ENCODE measurements at regions not wholly inside any gene's neighbourhood (a gene's known extent, or its start where the extent isn't known, plus 50 kb on each side); places are given as distances from the start of the nearest gene placed in this dataset.

DNA sequence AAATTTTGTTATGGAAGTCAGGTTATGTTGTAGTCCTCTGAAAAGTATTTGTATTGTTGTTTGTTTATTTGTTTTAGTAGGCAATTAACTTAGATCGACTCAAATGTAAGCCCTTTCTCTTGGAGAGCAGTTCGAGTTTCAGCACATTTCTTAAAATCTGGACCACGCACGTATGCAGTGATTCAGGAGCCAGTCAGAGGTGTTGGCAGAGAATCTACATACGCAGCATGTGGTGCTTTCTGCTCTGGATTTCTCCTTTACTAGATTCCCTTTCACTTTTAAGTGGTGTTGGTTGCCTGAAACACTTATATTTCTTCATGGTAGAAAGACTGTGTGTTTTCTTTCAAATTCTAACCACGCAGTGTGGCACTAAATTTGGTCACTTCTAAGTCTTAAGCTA, 773.9 kb upstream of the LRATD1 start:
- DNase-seq (ENCODE audit: extremely low read depth in 1 of 4, low spot score in 3 of 4) (no peak), ATAC-seq (no peak), FAIRE-seq (no peak)
- BruUV-seq (replicated peaks) = no TSS peak
- 0% methylated on average over 6 of the region's 6 CpGs for WGBS (ENCODE audit: insufficient coverage, low coverage, missing lambda C conversion rate)
- Histone ChIP-seq H3K9ac (ENCODE audit: insufficient read depth in 1 of 2, low read depth in 2 of 2, low read length in 2 of 2) (no peak overlapping the region), H3K27ac (ENCODE audit: extremely low read depth, low read depth, low read length) (no peak overlapping the region), H3K4me3 (no peak overlapping the region), H3K27me3 (ENCODE audit: control insufficient read depth in 2 of 2, insufficient read depth in 2 of 2, low read length in 2 of 2) (no peaks in the 10 kb centered on the region), H3K79me2 (ENCODE audit: control insufficient read depth, insufficient read depth, low read length) (no peaks in the 10 kb centered on the region), H3K36me3 (ENCODE audit: control insufficient read depth, insufficient read depth, low read length) (no peaks in the 10 kb centered on the region), H3K4me2 (ENCODE audit: insufficient read depth, low read length) (no peak overlapping the region), H3K4me1 (replicated peaks in 1 of 2; ENCODE audit: control insufficient read depth in 2 of 2, insufficient read depth in 2 of 2, low read length in 2 of 2) (no peaks in the 10 kb centered on the region), H2AFZ (ENCODE audit: low read depth, low read length) (no peak overlapping the region), H3K9me3 (replicated peaks; ENCODE audit: control insufficient read depth, insufficient read depth, low read depth, low read length) (no peaks in the 10 kb centered on the region), H4K20me1 (replicated peaks; ENCODE audit: control insufficient read depth, insufficient read depth, low read length) (no peaks in the 10 kb centered on the region), H3K9me1 (ENCODE audit: control insufficient read depth, insufficient read depth, low read length) (no peaks in the 10 kb centered on the region)
- intact Hi-C loops (cut with micrococcal nuclease) (no loop called here), in situ Hi-C loops (cut with MboI) (no loop called here)
- ChIA-PET POLR2A (no interaction called here), CTCF (ENCODE audit: low intra/inter-chr PET ratio) (no interaction called here)
- TF ChIP-seq, protein P1, sequence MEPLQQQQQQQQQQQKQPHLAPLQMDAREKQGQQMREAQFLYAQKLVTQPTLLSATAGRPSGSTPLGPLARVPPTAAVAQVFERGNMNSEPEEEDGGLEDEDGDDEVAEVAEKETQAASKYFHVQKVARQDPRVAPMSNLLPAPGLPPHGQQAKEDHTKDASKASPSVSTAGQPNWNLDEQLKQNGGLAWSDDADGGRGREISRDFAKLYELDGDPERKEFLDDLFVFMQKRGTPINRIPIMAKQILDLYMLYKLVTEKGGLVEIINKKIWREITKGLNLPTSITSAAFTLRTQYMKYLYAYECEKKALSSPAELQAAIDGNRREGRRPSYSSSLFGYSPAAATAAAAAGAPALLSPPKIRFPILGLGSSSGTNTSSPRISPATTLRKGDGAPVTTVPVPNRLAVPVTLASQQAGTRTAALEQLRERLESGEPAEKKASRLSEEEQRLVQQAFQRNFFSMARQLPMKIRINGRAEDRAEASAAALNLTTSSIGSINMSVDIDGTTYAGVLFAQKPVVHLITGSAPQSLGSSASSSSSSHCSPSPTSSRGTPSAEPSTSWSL (CRISPR knock-in tag; IDR thresholded peaks at IDR 0.05; ENCODE audit: borderline replicate concordance) = no peak
- TF ChIP-seq, protein P2, sequence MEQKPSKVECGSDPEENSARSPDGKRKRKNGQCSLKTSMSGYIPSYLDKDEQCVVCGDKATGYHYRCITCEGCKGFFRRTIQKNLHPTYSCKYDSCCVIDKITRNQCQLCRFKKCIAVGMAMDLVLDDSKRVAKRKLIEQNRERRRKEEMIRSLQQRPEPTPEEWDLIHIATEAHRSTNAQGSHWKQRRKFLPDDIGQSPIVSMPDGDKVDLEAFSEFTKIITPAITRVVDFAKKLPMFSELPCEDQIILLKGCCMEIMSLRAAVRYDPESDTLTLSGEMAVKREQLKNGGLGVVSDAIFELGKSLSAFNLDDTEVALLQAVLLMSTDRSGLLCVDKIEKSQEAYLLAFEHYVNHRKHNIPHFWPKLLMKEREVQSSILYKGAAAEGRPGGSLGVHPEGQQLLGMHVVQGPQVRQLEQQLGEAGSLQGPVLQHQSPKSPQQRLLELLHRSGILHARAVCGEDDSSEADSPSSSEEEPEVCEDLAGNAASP (IDR thresholded peaks at IDR 0.05) = no peak
- TF ChIP-seq TEAD1 (CRISPR knock-in tag; IDR thresholded peaks at IDR 0.05) (no peak), SREBF1 (IDR thresholded peaks at IDR 0.05; ENCODE audit: borderline replicate concordance, low read depth, low read length) (no peak), RBM14 (IDR thresholded peaks at IDR 0.05; ENCODE audit: borderline replicate concordance, insufficient read depth, low read depth, low read length) (no peak), FOS (IDR thresholded peaks at IDR 0.05; ENCODE audit: extremely low read depth, insufficient read length) (no peak), PURB (CRISPR knock-in tag; IDR thresholded peaks at IDR 0.05; ENCODE audit: low read depth) (no peak), KLF6 (CRISPR knock-in tag; IDR thresholded peaks at IDR 0.05; ENCODE audit: borderline replicate concordance) (no peak), ZNF785 (CRISPR knock-in tag; IDR thresholded peaks at IDR 0.05) (no peak)
